Thyroid gland (tissue), 4 donors: ENCODE measurements at regions not wholly inside any gene's neighbourhood (a gene's known extent, or its start where the extent isn't known, plus 50 kb on each side); places are given as distances from the start of the nearest gene placed in this dataset.

Experiments used
- DNase-seq, 2 donors: peaks; one replicate each; pipeline ENCODE4 v3.0.0-alpha.2; 2019
- H3K27ac ChIP-seq, 3 donors: fragments of 200-600 bp; sonication (generic); 1 replicate in 2 of 3; 2 replicates in 1 of 3; pipeline ENCODE4 v1.5.1; 2016 to 2019; ENCODE audit warnings: mild to moderate bottlenecking in 1 of 3, moderate library complexity in 1 of 3
- H3K27me3 ChIP-seq: fragments of 200-600 bp; sonication (generic); one replicate; pipeline ENCODE4 v1.5.1; 2019
- H3K36me3 ChIP-seq, 2 donors: fragments of 200-600 bp; sonication (generic); one replicate each; pipeline ENCODE4 v1.5.1; 2016 to 2019
- H3K4me1 ChIP-seq, 2 donors: fragments of 200-600 bp; sonication (generic); one replicate each; pipeline ENCODE4 v1.5.1; 2017 to 2019
- H3K4me3 ChIP-seq, 3 donors: fragments of 200-600 bp; sonication (generic); replicated peaks in 1 of 3; 1 replicate in 2 of 3; 2 replicates in 1 of 3; pipeline ENCODE4 v1.5.1; 2016; ENCODE audit warnings: mild to moderate bottlenecking in 1 of 3
- H3K9me3 ChIP-seq: fragments of 200-600 bp; sonication (generic); one replicate; pipeline ENCODE4 v1.5.1; 2017
- POLR2A ChIP-seq, 2 donors: fragments of 450-650 bp; IDR thresholded peaks; one replicate each; pipeline ENCODE4 v1.6.1; 2017; ENCODE audit warnings: antibody characterized with exemption in 2 of 2, mild to moderate bottlenecking in 2 of 2, moderate library complexity in 1 of 2
- WGBS, 2 donors: methylation state at CpG; one replicate each; pipeline ENCODE4 v1.1.5; 2017; 5-methylcytosine and 5-hydroxymethylcytosine counted together
- intact Hi-C: fragments of 100-400 bp; cut with DNase I; formaldehyde crosslinking; loops from one replicate; pipeline ENCODE4 v1.15.1; 2023
- TF ChIP-seq, protein P1 (sequence below), 6 experiments: fragments of 200-600 bp in 3 of 6; fragments of 450-650 bp in 3 of 6; sonication (generic) in 3 of 6; IDR thresholded peaks; one replicate each; pipeline ENCODE4 v1.5.1; 2016 to 2019; ENCODE audit warnings: antibody characterized with exemption in 6 of 6, mild to moderate bottlenecking in 2 of 6, inconsistent platforms in 1 of 6, moderate library complexity in 1 of 6

DNA sequence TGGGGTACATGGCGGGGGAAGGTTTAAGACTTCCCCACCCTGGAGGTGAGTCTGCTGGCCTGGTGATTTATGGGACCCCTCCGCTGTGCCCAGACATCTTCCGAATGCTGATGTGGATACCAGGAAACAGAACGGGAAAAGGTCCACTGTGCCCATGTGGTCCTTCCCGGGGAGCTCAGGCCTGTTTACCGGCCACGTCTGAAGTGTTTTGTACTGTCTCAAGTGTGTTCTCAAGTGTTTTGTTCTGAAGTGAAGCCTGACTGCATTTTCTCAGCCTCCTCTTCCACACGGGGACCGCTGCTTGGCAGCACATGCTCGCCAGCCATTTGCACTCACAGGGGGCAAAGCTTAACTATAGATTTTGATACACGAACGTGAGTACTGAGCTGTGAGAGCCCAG, 127.2 kb downstream of the TEX36 start:
- peaks cover 0 to 22% of the 10 kb centered on the region in 2 donors for H3K4me1 ChIP-seq
- TF ChIP-seq, protein P1, sequence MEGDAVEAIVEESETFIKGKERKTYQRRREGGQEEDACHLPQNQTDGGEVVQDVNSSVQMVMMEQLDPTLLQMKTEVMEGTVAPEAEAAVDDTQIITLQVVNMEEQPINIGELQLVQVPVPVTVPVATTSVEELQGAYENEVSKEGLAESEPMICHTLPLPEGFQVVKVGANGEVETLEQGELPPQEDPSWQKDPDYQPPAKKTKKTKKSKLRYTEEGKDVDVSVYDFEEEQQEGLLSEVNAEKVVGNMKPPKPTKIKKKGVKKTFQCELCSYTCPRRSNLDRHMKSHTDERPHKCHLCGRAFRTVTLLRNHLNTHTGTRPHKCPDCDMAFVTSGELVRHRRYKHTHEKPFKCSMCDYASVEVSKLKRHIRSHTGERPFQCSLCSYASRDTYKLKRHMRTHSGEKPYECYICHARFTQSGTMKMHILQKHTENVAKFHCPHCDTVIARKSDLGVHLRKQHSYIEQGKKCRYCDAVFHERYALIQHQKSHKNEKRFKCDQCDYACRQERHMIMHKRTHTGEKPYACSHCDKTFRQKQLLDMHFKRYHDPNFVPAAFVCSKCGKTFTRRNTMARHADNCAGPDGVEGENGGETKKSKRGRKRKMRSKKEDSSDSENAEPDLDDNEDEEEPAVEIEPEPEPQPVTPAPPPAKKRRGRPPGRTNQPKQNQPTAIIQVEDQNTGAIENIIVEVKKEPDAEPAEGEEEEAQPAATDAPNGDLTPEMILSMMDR (IDR thresholded peaks at IDR 0.05), result no peak
- TF ChIP-seq POLR2A (IDR thresholded peaks at IDR 0.05), result no peak
- no peaks in the 10 kb centered on the region for H3K9me3 ChIP-seq
- no peak overlapping the region for H3K27ac ChIP-seq
- H3K27me3 ChIP-seq, result no peaks in the 10 kb centered on the region
- H3K4me3 ChIP-seq, result no peak overlapping the region
- 37 to 62% methylated on average over 12 of the region's 12 CpGs for WGBS, 2 donors
- DNase-seq, result peak; percentile 57 to 66
- intact Hi-C loops, result no loop called here
- H3K36me3 ChIP-seq, result no peaks in the 10 kb centered on the region

DNA sequence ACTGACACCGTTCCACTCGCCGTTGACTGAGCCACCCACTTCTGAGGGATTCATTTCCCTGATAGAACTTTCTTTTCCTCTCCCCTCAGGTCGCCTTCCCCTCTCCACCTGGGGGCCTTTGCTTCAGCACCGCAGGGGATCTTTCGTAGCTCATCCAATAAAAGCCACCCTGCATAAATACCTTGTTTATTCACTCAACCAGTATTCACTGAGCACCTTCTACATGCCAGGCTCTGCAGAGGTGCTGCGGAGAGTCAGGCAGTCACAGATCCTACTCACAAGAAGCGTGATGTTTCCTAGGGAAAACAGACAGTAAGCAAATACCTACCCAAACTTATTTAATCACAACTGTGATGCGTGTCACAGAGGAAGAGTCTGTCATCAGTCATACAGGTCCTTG, 127.7 kb downstream of the TEX36 start:
- Histone ChIP-seq H3K4me3 (no peak overlapping the region), H3K36me3 (no peaks in the 10 kb centered on the region), H3K27me3 (no peaks in the 10 kb centered on the region), H3K4me1 (peaks cover 0 to 22% of the 10 kb centered on the region in 2 donors), H3K27ac (no peak overlapping the region), H3K9me3 (no peaks in the 10 kb centered on the region)
- 84 to 91% methylated on average over 9 of the region's 9 CpGs for WGBS, 2 donors
- TF ChIP-seq, protein P1 (IDR thresholded peaks at IDR 0.05), result no peak
- no peak for TF ChIP-seq POLR2A (IDR thresholded peaks at IDR 0.05)
- DNase-seq, result no peak
- intact Hi-C loops, result no loop called here

DNA sequence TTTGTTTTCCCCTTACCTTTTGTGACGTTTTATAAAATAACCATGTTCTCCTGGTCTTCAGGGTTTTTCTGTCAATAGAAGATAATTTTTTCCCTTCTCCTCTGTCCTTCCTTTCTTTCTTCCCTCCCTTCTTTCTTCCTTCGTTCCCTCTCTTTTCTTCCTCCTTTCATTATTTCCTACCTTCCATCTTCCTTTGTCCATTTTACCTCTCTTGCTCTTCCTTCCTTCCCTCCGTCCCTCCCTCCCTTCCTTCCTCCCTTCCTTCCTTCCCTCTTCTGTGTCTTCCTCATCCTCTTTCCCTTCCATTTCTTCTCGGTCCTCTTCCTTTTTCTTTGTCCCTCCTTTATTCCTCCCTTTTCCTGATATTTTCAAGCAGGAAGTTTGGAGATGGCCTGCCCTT, 128.2 kb downstream of the TEX36 start:
- 82 to 88% methylated on average over 4 of the region's 4 CpGs for WGBS, 2 donors
- DNase-seq, result no peak
- Histone ChIP-seq H3K9me3 (no peaks in the 10 kb centered on the region), H3K27me3 (no peaks in the 10 kb centered on the region), H3K4me3 (no peak overlapping the region), H3K4me1 (peaks cover 0 to 22% of the 10 kb centered on the region in 2 donors), H3K36me3 (no peaks in the 10 kb centered on the region), H3K27ac (no peak overlapping the region)
- intact Hi-C loops, result no loop called here
- TF ChIP-seq, protein P1 (IDR thresholded peaks at IDR 0.05), result no peak
- TF ChIP-seq POLR2A (IDR thresholded peaks at IDR 0.05), result no peak

DNA sequence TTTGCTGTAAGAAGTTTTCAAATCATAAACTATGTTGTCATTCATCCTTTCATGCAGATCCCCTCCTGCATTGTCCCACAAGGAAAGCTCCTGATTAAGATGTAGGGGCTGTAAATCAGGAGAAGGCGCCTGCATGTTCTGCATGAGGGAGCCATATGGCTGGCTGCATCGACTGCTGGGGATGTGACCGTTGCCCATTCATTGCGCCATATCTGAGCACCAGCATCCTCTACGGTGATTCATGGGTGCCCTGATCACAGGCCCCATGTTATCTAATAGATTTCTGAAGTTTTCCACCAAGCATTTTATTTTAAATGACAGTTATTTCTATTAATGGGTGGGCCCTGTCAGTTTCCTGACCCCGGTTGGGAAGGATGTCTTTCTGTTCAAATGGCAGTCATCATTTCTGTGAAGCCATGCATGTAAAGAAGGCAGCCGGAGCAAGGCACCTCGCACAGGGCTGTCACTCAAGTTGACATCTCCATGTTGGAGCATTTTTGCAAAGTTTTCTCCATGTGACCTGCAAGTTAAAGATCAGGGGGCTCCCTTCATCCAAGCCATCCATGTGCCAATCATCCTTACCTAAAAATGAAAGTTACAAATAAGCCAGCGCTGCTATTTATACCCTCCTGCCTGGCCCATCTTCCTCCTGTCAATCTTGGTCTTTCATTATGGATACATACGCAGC, 128.8 kb downstream of the TEX36 start:
- no peaks in the 10 kb centered on the region for H3K36me3 ChIP-seq
- no peaks in the 10 kb centered on the region for H3K9me3 ChIP-seq
- TF ChIP-seq POLR2A (IDR thresholded peaks at IDR 0.05), result no peak
- TF ChIP-seq, protein P1 (IDR thresholded peaks at IDR 0.05), result no peak
- H3K4me3 ChIP-seq, result no peak overlapping the region
- H3K27ac ChIP-seq, result no peak overlapping the region
- DNase-seq, result no peak
- H3K27me3 ChIP-seq, result no peaks in the 10 kb centered on the region
- intact Hi-C loops, result no loop called here
- H3K4me1 ChIP-seq, result peaks cover 0 to 18% of the 10 kb centered on the region in 2 donors
- WGBS, 2 donors, result 92 to 93% methylated on average over 10 of the region's 10 CpGs

DNA sequence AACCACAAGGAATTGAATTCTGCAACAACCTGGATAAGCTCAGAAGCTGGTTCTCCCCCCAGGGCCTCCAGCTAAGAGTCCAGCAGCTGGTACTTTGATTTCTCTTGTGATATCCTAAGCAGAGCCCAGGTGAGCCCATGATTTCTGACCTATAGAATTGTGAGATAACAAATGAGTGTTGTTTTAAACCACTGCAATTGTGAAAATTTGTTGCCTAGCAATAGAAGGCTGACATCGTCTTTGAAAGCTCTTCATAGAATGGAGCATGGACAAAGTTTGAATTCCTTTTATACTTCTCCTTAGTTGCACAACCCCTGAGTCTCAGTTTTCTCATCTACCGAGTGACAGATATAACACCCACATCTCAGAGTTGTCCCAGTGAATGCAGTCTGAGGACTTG, 129.9 kb downstream of the TEX36 start:
- Histone ChIP-seq H3K27me3 (no peaks in the 10 kb centered on the region), H3K4me3 (no peak overlapping the region), H3K9me3 (no peaks in the 10 kb centered on the region), H3K4me1 (peaks cover 0 to 14% of the 10 kb centered on the region in 2 donors), H3K27ac (no peak overlapping the region), H3K36me3 (no peaks in the 10 kb centered on the region)
- 88 to 90% methylated on average over 2 of the region's 2 CpGs for WGBS, 2 donors
- TF ChIP-seq, protein P1 (IDR thresholded peaks at IDR 0.05), result no peak
- TF ChIP-seq POLR2A (IDR thresholded peaks at IDR 0.05), result no peak
- intact Hi-C loops, result no loop called here
- DNase-seq, result no peak
